ENCODE measurements at regions not wholly inside any gene's neighbourhood (a gene's known extent, or its start where the extent isn't known, plus 50 kb on each side); places are given as distances from the start of the nearest gene placed in this dataset.
A peak's percentile ranks its signal among the peaks of the same experiment; 100 is the strongest.

DNA sequence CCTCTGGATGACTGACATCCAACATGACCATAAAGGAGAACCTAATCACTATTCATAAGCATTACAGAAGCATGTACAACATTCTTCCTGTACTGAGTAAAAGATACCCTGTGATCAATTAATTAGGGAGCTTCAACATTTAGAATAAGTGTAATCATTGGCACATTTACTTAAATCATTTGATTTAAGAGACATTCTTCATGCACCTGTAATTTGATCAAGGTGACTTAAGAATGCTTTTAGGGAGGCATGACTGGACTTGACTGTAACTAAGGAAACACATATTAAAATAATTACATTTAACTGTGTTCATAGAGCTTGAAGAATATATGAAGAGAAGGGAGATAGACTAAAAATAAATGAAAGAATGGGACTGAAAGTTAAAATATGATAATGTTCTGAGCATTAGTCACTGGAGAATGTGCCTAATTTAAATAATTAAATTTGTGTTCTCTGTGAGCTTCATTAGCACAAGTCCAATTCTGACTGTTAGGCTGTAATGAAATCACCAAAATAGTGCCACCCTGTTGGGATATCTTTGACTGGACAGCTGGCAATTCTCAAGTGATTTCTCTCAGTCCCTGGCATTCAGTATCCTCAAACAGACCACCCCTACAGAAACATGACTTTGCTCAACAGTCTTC is 295.5 kb upstream of the ADGRB3 start:
- TF ChIP-seq, protein P1, sequence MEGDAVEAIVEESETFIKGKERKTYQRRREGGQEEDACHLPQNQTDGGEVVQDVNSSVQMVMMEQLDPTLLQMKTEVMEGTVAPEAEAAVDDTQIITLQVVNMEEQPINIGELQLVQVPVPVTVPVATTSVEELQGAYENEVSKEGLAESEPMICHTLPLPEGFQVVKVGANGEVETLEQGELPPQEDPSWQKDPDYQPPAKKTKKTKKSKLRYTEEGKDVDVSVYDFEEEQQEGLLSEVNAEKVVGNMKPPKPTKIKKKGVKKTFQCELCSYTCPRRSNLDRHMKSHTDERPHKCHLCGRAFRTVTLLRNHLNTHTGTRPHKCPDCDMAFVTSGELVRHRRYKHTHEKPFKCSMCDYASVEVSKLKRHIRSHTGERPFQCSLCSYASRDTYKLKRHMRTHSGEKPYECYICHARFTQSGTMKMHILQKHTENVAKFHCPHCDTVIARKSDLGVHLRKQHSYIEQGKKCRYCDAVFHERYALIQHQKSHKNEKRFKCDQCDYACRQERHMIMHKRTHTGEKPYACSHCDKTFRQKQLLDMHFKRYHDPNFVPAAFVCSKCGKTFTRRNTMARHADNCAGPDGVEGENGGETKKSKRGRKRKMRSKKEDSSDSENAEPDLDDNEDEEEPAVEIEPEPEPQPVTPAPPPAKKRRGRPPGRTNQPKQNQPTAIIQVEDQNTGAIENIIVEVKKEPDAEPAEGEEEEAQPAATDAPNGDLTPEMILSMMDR (IDR thresholded peaks at IDR 0.05) = no peak
- TF ChIP-seq POLR2A (IDR thresholded peaks at IDR 0.05) = no peak
- no peaks in the 10 kb centered on the region for H3K27me3 ChIP-seq
- H3K4me1 ChIP-seq (replicated peaks in 1 of 2) = no peaks in the 10 kb centered on the region
- no peak overlapping the region for H3K27ac ChIP-seq
- intact Hi-C loops (cut with DNase I) = no loop called here
- no peak for DNase-seq
- H3K36me3 ChIP-seq (replicated peaks in 1 of 2) = no peaks in the 10 kb centered on the region
- no peak overlapping the region for H3K4me3 ChIP-seq
- H3K9me3 ChIP-seq (replicated peaks in 1 of 3) = no peaks in the 10 kb centered on the region

GRCh38 chr6:68333442-68333841 is 301.6 kb upstream of the ADGRB3 start:
- intact Hi-C loops (cut with DNase I) = no loop called here

GRCh38 chr6:68328156-68328555 is 306.9 kb upstream of the ADGRB3 start:
- Histone ChIP-seq H3K4me3 (no peak overlapping the region), H3K4me1 (replicated peaks in 1 of 2) (no peaks in the 10 kb centered on the region), H3K9me3 (replicated peaks in 1 of 3) (no peaks in the 10 kb centered on the region), H3K27ac (no peak overlapping the region), H3K36me3 (replicated peaks in 1 of 2) (no peaks in the 10 kb centered on the region), H3K27me3 (no peaks in the 10 kb centered on the region)
- DNase-seq = no peak
- TF ChIP-seq POLR2A (IDR thresholded peaks at IDR 0.05) = no peak
- TF ChIP-seq, protein P1 (IDR thresholded peaks at IDR 0.05) = no peak
- 79 to 95% (median 86%) methylated on average over 2 of the region's 2 CpGs for WGBS, 4 donors
- intact Hi-C loops (cut with DNase I) = no loop called here

More at GRCh38 chr6:68333442-68333841, 301.6 kb upstream of the ADGRB3 start:
- Histone ChIP-seq H3K27ac (no peak overlapping the region), H3K4me3 (no peak overlapping the region), H3K27me3 (no peaks in the 10 kb centered on the region), H3K36me3 (replicated peaks in 1 of 2) (no peaks in the 10 kb centered on the region), H3K9me3 (replicated peaks in 1 of 3) (no peaks in the 10 kb centered on the region), H3K4me1 (replicated peaks in 1 of 2) (no peaks in the 10 kb centered on the region)
- peak in 1 of 7 donors; percentile 57 for DNase-seq
- TF ChIP-seq, protein P1 (IDR thresholded peaks at IDR 0.05) = no peak
- TF ChIP-seq POLR2A (IDR thresholded peaks at IDR 0.05) = no peak

DNA sequence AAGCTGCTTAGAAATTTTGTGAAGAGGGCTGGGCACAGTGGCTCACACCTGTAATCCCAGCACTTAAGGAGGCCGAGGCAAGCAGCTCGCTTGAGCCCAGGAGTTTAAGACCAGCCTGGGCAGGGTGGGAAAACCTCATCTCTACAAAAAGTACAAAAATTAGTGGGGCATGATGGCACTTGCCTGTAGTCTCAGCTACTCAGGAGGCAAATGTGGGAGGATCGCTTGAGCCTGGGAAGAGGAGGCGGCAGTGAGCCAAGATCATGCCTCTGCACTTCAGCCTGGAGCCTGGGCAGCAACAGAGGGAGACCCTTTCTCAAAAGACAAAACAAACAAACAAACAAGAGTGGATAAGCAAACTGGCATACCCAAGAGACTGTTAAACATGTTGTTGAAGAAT is 308.3 kb upstream of the ADGRB3 start:
- H3K27ac ChIP-seq = no peak overlapping the region
- no peaks in the 10 kb centered on the region for H3K4me1 ChIP-seq (replicated peaks in 1 of 2)
- TF ChIP-seq, protein P1 (IDR thresholded peaks at IDR 0.05) = no peak
- no peak for TF ChIP-seq POLR2A (IDR thresholded peaks at IDR 0.05)
- intact Hi-C loops (cut with DNase I) = no loop called here
- no peak for DNase-seq
- 74 to 90% (median 82%) methylated on average over 4 of the region's 4 CpGs for WGBS, 4 donors
- H3K36me3 ChIP-seq (replicated peaks in 1 of 2) = no peaks in the 10 kb centered on the region
- H3K9me3 ChIP-seq (replicated peaks in 1 of 3) = no peaks in the 10 kb centered on the region
- no peak overlapping the region for H3K4me3 ChIP-seq
- no peaks in the 10 kb centered on the region for H3K27me3 ChIP-seq
